NCI-H82 (cell line): ENCODE measurements at regions not wholly inside any gene's neighbourhood (a gene's known extent, or its start where the extent isn't known, plus 50 kb on each side); places are given as distances from the start of the nearest gene placed in this dataset.
"Not testable (repeated sequence)": the region's sequence is repeated elsewhere in the genome, so short reads cannot be mapped to it uniquely, and the experiment has no call there.

Source experiments
- DNase-seq: peaks from one replicate; lab custom pipeline; 2025; lab: John Stamatoyannopoulos, UW

GRCh38 chr21:15669247-15669646 lies 60.5 kb upstream of the USP25 start:
- DNase-seq = no peak

GRCh38 chr21:15671188-15671587 lies 58.6 kb upstream of the USP25 start:
- no peak for DNase-seq

- not testable (repeated sequence) for DNase-seq
Measured at GRCh38 chr21:15672578-15672977, 57.2 kb upstream of the USP25 start.

- DNase-seq = no peak
Measured at GRCh38 chr21:15676935-15677334, 52.8 kb upstream of the USP25 start.

GRCh38 chr21:15679630-15680029 lies 50.2 kb upstream of the USP25 start:
- DNase-seq = no peak
